Activated CD4-positive, alpha-beta T cell treated with anti-CD3 and anti-CD28 coated beads, Interleukin-2, amount 10 ng/mL, durations not matched to agents 7 days and 5 days (primary cell): ENCODE measurements at regions not wholly inside any gene's neighbourhood (a gene's known extent, or its start where the extent isn't known, plus 50 kb on each side); places are given as distances from the start of the nearest gene placed in this dataset.

ENCODE experiments used
- CTCF ChIA-PET: fragments of 350-600 bp; sonication (Branson Sonifier 250); formaldehyde crosslinking; loops from one replicate; lab custom pipeline; 2021; ENCODE audit warnings: antibody characterized with exemption; lab: Charles Lee
- POLR2A ChIA-PET: fragments of 350-600 bp; sonication (Branson Sonifier 250); formaldehyde crosslinking; loops from one replicate; lab custom pipeline; 2021; ENCODE audit warnings: antibody characterized with exemption; lab: Charles Lee
- DNase-seq: peaks from one replicate; pipeline ENCODE4 v3.0.0-alpha.2; 2020
- H3K27ac Mint-ChIP-seq: one replicate; pipeline ENCODE4 v1.8.0; 2021; ENCODE audit warnings: mild to moderate bottlenecking, moderate library complexity, mixed read lengths
- H3K27me3 Mint-ChIP-seq: one replicate; pipeline ENCODE4 v1.8.0; 2021; ENCODE audit warnings: mixed read lengths
- H3K36me3 Mint-ChIP-seq: one replicate; pipeline ENCODE4 v1.8.0; 2021; ENCODE audit warnings: low read depth, mixed read lengths
- H3K4me1 Mint-ChIP-seq: one replicate; pipeline ENCODE4 v1.8.0; 2021; ENCODE audit warnings: mixed read lengths
- H3K4me3 Mint-ChIP-seq: one replicate; pipeline ENCODE4 v1.8.0; 2021; ENCODE audit warnings: mild to moderate bottlenecking, moderate library complexity, mixed read lengths
- H3K9me3 Mint-ChIP-seq: one replicate; pipeline ENCODE4 v1.8.0; 2021; ENCODE audit warnings: mixed read lengths

DNA sequence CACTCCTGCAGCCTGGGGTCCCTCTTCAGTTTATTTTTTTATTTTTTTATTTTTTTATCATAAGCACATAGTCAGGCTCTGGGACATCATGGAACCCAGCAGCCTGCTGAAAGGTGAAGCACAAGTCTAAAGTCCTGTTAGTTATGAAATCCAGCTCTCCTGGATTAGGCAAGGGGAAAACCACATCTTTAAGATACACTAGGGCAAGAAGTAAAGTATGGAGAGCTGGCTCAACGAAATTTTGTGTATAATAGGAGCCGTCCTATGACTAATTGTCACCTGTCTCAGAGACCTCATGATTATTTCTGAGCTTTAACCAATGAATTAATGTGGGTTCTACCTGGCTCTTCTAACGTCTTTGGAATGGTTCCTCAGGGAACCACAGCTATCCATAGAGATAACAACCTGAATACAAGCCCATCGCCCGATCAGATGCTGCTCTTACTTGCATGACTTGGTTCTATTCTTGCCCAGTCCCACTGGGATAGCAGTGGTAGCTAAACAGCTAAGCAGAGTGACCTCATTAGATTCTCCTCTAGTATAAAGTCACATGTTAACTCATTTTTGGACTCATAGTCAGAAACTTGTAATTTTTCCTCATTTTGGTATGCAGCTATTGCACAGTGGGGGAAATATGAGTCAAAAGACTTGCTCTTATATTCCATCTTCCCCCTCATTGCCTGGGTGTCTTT is 122.7 kb downstream of the LMO4 start:
- peaks cover 3% of the 10 kb centered on the region for H3K9me3 Mint-ChIP-seq
- no peak overlapping the region for H3K27ac Mint-ChIP-seq
- peaks cover 7% of the 10 kb centered on the region for H3K4me1 Mint-ChIP-seq
- ChIA-PET CTCF (interaction anchor here (1.2 to 1.3 kb wide), 2 partner anchors 12 to 27 kb away, joined by 3 read pairs; no protein-coding TSS in a partner anchor), POLR2A (no interaction called here)
- no peaks in the 10 kb centered on the region for H3K27me3 Mint-ChIP-seq
- DNase-seq = no peak
- H3K36me3 Mint-ChIP-seq = no peaks in the 10 kb centered on the region
- H3K4me3 Mint-ChIP-seq = no peak overlapping the region

DNA sequence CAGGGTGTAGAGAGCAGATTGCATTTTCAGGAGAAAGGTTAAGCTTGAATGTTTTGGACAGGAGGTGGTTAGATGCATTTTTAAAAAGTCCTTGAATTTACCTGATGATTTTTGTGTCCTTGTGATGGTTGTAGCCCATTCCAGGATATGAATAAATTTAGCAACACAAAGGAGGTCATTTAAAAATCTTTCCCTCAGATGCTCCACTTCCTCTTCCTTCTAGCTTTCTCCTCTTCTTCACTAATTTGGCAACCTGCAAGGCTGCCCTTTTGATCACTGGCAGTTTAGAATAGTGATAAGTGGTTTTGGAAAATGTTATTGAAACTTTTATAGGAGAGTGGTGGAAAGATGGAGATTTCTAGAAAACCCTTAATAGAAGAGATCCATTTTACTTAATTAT is 124.0 kb downstream of the LMO4 start:
- Mint-ChIP-seq H3K4me3 (no peak overlapping the region), H3K27me3 (no peaks in the 10 kb centered on the region), H3K36me3 (no peaks in the 10 kb centered on the region), H3K4me1 (peaks cover 7% of the 10 kb centered on the region), H3K9me3 (peaks cover 3% of the 10 kb centered on the region), H3K27ac (no peak overlapping the region)
- ChIA-PET POLR2A (no interaction called here), CTCF (interaction anchor here (1.2 kb wide), 1 partner anchor 11 kb away, joined by 3 read pairs; no protein-coding TSS in a partner anchor)
- DNase-seq = no peak

DNA sequence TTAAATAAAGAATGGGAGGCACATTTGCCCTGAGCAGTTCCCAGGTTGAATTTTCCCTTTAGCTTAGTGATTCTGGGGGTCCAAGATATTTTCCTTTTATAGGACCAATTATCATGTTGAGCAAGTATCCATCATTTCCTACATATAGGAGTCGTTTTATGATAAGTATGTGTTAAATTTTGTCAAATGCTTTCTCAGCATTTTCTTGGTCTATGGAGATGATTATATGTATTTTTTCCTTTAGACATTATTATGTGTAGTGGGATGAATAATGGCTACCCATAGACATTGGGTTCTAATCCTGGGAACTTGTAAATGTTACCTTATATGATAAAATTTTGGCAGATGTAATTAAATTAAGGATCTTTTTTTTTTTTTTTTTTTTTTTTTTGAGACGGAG is 128.7 kb downstream of the LMO4 start:
- no peak for DNase-seq
- Mint-ChIP-seq H3K27me3 (peaks cover 13% of the 10 kb centered on the region), H3K4me1 (no peaks in the 10 kb centered on the region), H3K9me3 (peaks cover 5% of the 10 kb centered on the region), H3K36me3 (no peaks in the 10 kb centered on the region), H3K4me3 (no peak overlapping the region), H3K27ac (no peak overlapping the region)
- POLR2A ChIA-PET = no interaction called here
- CTCF ChIA-PET = no interaction called here

DNA sequence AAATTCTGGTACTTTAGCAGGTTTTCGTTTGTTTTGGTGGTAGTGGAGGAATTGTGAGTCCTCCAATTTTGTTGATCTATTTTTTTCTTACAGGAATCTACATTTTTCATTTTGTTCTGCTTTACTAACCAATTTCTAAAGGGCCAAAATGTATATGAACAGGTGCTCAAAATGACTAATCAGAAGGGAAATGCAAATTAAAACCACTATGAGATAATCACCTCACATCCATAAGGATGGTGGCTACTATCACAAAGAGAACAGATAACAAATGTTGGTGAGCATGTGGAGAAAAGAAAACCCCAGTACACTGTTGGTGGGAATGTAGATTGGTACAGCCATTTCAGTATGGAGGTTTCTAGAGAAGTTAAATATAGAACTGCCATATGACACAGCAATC is 134.2 kb downstream of the LMO4 start:
- POLR2A ChIA-PET = no interaction called here
- CTCF ChIA-PET = no interaction called here
- peaks cover 2% of the 10 kb centered on the region for H3K9me3 Mint-ChIP-seq
- H3K27ac Mint-ChIP-seq = no peak overlapping the region
- H3K4me1 Mint-ChIP-seq = no peaks in the 10 kb centered on the region
- no peak for DNase-seq
- H3K4me3 Mint-ChIP-seq = no peak overlapping the region
- peaks cover 15% of the 10 kb centered on the region for H3K27me3 Mint-ChIP-seq
- H3K36me3 Mint-ChIP-seq = no peaks in the 10 kb centered on the region

DNA sequence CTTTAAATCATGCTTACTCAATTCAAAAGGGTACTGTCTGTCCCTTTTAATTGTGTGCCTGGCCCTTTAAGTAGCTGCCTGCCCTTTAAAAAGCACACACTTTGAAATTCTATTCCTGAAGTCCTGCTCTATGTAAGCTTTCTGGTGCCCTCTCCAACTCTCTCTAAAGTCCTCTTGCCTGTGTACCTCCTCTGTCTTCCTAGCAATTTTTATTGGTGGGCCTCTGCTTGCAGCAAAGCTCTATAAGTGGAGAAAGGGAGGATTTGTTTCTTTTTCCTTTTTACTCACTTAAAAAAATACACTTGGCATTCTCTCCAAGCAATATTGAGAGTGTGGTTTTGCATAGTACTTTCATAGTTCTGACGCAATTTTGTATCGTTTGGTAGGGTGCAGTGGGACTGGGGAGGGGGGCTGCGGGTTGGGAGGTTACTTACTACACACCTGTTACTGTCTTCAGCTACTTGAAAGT is 135.4 kb downstream of the LMO4 start:
- Mint-ChIP-seq H3K9me3 (peaks cover 2% of the 10 kb centered on the region), H3K4me1 (no peaks in the 10 kb centered on the region), H3K27ac (no peak overlapping the region), H3K36me3 (no peaks in the 10 kb centered on the region), H3K27me3 (peaks cover 11% of the 10 kb centered on the region), H3K4me3 (no peak overlapping the region)
- DNase-seq = no peak
- CTCF ChIA-PET = interaction anchor here (1.4 kb wide), 1 partner anchor 12 kb away, joined by 3 read pairs; no protein-coding TSS in a partner anchor
- POLR2A ChIA-PET = no interaction called here

DNA sequence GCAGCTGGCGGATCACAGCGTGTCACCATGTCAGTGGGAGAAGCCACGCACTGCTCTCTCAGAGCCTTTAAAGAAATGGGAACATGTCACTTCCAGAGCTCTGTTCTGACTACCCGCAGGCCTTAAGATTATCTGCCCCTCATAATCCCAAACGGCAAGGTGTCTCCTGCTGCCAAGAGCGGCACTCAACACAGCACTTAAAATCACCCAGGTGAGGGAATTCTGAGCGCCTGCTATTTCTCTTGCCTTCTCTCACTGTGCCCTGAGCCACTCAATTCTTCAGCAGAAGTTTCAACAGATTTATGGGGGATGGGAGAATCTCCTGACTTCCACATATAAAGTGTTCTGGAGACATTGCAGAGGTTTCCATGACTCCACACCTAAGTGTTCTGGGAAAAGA is 137.9 kb downstream of the LMO4 start:
- Mint-ChIP-seq H3K36me3 (no peaks in the 10 kb centered on the region), H3K9me3 (no peaks in the 10 kb centered on the region), H3K4me1 (no peaks in the 10 kb centered on the region), H3K4me3 (no peak overlapping the region), H3K27me3 (peaks cover 5% of the 10 kb centered on the region), H3K27ac (no peak overlapping the region)
- CTCF ChIA-PET = no interaction called here
- POLR2A ChIA-PET = no interaction called here
- DNase-seq = no peak

DNA sequence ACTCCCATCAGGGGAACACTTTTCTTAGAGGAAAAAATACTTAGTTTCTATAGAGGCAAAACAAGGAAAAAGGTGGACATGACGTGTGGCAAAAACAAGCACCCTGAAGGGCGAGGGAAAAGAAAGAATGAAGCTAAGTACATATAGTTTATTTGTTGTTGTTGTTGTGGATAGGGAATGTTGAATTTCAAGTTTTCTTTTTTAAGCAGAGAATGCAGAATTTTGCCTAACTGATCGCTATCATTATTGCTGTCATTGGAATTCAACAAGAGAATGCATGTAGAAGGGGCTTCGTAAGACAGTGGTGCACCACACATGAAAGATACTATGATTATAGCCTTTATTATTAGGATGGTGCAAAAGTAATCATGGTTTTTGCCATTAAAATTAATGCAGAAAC is 144.0 kb downstream of the LMO4 start:
- H3K4me1 Mint-ChIP-seq = no peaks in the 10 kb centered on the region
- no peak overlapping the region for H3K4me3 Mint-ChIP-seq
- no peaks in the 10 kb centered on the region for H3K27me3 Mint-ChIP-seq
- POLR2A ChIA-PET = no interaction called here
- H3K27ac Mint-ChIP-seq = no peak overlapping the region
- no peak for DNase-seq
- CTCF ChIA-PET = no interaction called here
- no peaks in the 10 kb centered on the region for H3K36me3 Mint-ChIP-seq
- H3K9me3 Mint-ChIP-seq = no peaks in the 10 kb centered on the region

DNA sequence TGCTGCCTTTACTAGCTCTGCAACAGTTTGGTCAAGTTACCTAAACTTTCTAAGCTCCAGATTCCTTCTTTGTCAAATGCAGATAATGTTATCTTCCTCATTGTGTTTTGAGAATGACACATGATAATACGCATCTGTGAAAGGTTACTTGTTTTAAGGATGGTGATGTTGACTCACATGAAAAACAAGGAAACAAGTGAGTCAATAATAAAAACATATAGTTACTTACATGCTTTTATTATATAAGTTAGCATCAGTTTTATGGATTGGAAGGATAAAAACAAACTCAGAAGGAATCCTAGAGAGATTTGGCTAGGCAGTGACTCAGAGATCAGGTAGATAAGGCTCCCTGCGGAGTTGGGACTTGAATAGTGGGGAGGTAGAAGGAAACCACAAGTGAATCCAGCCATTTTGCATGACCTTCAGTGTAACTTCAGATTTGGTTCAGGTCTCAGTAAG is 144.6 kb downstream of the LMO4 start:
- no peaks in the 10 kb centered on the region for H3K9me3 Mint-ChIP-seq
- H3K27ac Mint-ChIP-seq = no peak overlapping the region
- no peak overlapping the region for H3K4me3 Mint-ChIP-seq
- no peaks in the 10 kb centered on the region for H3K4me1 Mint-ChIP-seq
- ChIA-PET CTCF (no interaction called here), POLR2A (no interaction called here)
- H3K36me3 Mint-ChIP-seq = no peaks in the 10 kb centered on the region
- DNase-seq = no peak
- no peaks in the 10 kb centered on the region for H3K27me3 Mint-ChIP-seq

DNA sequence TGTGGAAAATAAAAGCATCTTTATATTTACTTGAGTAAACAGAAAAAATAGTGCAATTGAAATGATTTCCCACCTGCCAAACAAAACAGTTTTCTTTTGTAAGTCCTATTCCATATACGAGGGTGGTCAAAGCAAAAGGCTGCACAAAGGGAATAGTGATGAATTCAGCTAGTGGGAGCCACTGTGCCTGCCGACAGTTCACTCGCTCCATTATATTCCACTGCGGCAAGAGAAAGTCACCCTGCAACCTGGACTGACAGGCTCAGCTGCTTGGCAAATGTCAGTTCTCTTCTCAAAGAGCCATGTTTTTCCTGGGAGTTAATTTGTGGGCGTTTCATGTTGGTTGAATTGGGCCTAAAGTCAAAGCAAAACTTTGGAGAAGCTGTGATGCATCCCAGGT is 145.4 kb downstream of the LMO4 start:
- no peak overlapping the region for H3K27ac Mint-ChIP-seq
- H3K4me3 Mint-ChIP-seq = no peak overlapping the region
- H3K4me1 Mint-ChIP-seq = no peaks in the 10 kb centered on the region
- H3K9me3 Mint-ChIP-seq = no peaks in the 10 kb centered on the region
- POLR2A ChIA-PET = no interaction called here
- CTCF ChIA-PET = no interaction called here
- no peaks in the 10 kb centered on the region for H3K36me3 Mint-ChIP-seq
- DNase-seq = no peak
- no peaks in the 10 kb centered on the region for H3K27me3 Mint-ChIP-seq

DNA sequence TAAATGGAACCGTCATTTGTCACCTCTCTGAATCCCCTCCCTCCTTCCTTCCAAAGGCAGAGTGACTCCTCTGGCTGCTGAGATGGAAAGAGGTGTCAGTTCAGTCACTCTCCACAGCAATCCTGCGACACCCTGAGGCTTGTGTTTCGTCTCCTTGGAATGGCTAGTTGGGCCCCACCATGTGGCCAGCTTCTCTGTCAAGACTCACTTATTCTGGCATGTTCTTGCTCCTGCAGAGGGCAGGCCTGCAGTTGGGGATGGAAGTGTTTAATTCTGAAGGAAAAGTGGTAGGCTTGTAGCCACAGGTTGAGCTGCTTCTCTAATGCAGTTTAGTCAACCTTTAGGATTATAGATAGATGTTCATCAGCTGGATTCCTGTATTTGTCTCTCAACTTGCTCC is 149.6 kb downstream of the LMO4 start:
- no peaks in the 10 kb centered on the region for H3K36me3 Mint-ChIP-seq
- no peaks in the 10 kb centered on the region for H3K9me3 Mint-ChIP-seq
- H3K4me3 Mint-ChIP-seq = no peak overlapping the region
- ChIA-PET POLR2A (no interaction called here), CTCF (no interaction called here)
- no peak overlapping the region for H3K27ac Mint-ChIP-seq
- DNase-seq = no peak
- H3K4me1 Mint-ChIP-seq = no peaks in the 10 kb centered on the region
- H3K27me3 Mint-ChIP-seq = no peaks in the 10 kb centered on the region

DNA sequence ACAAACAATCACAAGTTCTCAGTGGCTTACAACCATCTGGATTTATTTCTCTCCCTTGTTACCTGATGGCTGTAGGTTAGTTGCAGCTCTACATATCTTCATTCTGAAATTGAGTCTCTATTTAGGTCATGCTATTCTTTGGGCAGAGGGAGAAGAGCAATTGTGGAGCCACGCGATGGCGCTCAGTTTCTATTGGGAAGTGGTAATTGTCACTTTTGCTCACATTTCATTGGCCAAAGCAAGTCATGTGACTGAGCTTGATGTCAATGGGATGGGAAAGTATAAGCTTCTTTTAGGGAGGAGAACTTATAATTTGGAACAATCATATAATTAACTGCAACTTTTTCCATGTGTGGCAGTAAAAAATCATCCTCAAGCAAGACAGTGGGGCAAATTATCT is 166.5 kb downstream of the LMO4 start:
- ChIA-PET POLR2A (no interaction called here), CTCF (no interaction called here)
- Mint-ChIP-seq H3K27me3 (no peaks in the 10 kb centered on the region), H3K4me1 (no peaks in the 10 kb centered on the region), H3K27ac (no peak overlapping the region), H3K4me3 (no peak overlapping the region), H3K9me3 (no peaks in the 10 kb centered on the region), H3K36me3 (no peaks in the 10 kb centered on the region)
- DNase-seq = no peak

DNA sequence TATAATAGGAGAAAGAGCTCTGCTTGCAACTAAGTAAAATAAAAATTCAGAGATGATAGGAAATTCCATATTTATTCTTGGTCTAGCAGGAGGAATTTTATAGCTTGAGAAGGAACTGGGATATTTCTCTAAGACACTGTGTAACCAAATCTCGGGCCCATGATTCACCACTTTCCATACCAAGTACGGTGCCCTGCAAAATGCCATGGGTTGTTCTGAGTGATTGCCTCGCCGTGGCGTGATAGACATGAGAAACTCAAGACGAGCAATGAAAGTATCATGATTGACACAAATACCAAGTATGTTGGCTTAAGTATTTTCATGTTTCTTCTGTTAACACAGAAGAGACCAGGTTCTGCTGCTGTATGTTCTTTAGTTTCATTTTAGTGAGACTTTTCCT is 167.2 kb downstream of the LMO4 start:
- DNase-seq = no peak
- CTCF ChIA-PET = no interaction called here
- POLR2A ChIA-PET = no interaction called here
- no peak overlapping the region for H3K4me3 Mint-ChIP-seq
- no peaks in the 10 kb centered on the region for H3K9me3 Mint-ChIP-seq
- H3K27me3 Mint-ChIP-seq = no peaks in the 10 kb centered on the region
- H3K36me3 Mint-ChIP-seq = no peaks in the 10 kb centered on the region
- H3K27ac Mint-ChIP-seq = no peak overlapping the region
- no peaks in the 10 kb centered on the region for H3K4me1 Mint-ChIP-seq

DNA sequence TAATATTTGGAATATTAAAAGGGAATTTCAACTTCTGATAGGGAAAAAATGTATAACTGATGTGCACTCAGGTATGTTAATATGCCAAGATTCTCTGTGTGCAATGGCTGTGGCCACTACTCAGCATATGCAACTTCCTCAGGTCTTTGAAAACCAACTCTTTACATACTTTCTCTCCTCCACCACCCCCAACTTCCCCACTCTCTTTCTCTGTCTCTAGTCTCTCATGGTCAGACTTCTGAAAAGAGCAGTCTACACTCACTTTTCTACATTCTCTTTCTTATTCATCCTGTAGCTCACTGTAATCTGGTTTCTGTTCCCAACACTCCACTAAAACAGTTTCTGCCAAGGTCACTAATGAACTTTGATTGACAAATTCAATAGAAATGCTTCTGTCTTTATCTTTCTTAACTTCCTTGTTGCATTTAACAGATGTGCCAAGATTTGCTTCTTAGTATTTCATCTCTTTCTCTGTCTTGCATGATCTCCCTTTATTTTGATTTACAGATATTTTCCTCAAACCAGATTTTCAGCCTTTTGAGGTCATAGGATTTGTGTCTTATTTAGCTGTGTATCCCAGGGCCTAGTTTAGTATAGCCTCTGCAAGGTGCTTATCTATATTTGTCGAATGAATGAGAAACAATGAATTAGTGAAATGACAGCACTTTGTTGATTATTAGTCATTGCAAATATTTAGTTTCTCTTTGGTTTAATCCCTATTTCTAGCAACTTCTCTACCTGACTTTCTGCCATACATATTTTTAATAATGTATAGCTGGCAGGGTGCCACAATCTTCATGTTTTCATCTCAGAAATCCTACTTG is 168.9 kb downstream of the LMO4 start:
- no peaks in the 10 kb centered on the region for H3K36me3 Mint-ChIP-seq
- POLR2A ChIA-PET = no interaction called here
- H3K9me3 Mint-ChIP-seq = no peaks in the 10 kb centered on the region
- no peak for DNase-seq
- no peaks in the 10 kb centered on the region for H3K27me3 Mint-ChIP-seq
- H3K27ac Mint-ChIP-seq = no peak overlapping the region
- CTCF ChIA-PET = no interaction called here
- no peak overlapping the region for H3K4me3 Mint-ChIP-seq
- H3K4me1 Mint-ChIP-seq = no peaks in the 10 kb centered on the region
